ENCODE measurements at regions not wholly inside any gene's neighbourhood (a gene's known extent, or its start where the extent isn't known, plus 50 kb on each side); places are given as distances from the start of the nearest gene placed in this dataset.

DNA sequence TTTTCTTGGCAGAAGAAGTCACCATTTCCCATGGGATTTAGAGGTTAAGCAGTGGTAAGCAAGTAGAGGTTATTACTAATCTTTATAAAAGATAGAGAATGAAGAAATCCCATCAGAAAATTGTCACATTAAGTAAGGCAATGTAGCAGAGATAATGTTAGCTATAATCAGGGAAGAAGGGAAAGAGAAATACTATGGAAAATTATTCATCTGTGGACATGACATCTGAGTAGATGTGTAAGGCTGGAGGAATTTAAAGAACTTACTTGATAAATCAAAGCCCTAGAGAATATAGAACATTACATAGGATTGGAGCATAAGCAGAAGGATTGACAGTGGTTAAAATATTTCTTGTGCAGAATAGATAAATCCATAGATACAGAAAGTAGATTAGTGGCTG lies 553.1 kb upstream of the CBLB start:
- TF ChIP-seq CTCF (IDR thresholded peaks at IDR 0.05) (no peak), EZH2phosphoT487 (IDR thresholded peaks at IDR 0.05) (no peak), EZH2 (IDR thresholded peaks at IDR 0.05) (no peak)

All from neural progenitor cell (in vitro differentiated cells).